WTC11 (cell line): ENCODE measurements at regions not wholly inside any gene's neighbourhood (a gene's known extent, or its start where the extent isn't known, plus 50 kb on each side); places are given as distances from the start of the nearest gene placed in this dataset.

Experiments
- ATAC-seq: fragments of 200-7000 bp; cut with Tn5 transposase; 2 replicates; pipeline ENCODE4 v1.10.0; 2021; ENCODE audit warnings: mild to moderate bottlenecking, moderate library complexity
- CTCF ChIA-PET: fragments of 300-600 bp; sonication (Branson Sonifier 250); formaldehyde crosslinking; loops from one replicate; lab custom pipeline; 2021; ENCODE audit warnings: antibody characterized with exemption; lab: Charles Lee
- POLR2A ChIA-PET: fragments of 350-600 bp; sonication (Branson Sonifier 250); formaldehyde crosslinking; loops from one replicate; lab custom pipeline; 2021; ENCODE audit warnings: antibody characterized with exemption; lab: Charles Lee
- DNase-seq: peaks from one replicate; pipeline ENCODE4 v3.0.0; 2021; ENCODE audit warnings: low spot score
- H3K27ac Mint-ChIP-seq: 2 replicates; pipeline ENCODE4 v1.8.0; 2021; ENCODE audit warnings: mixed read lengths
- H3K27me3 Mint-ChIP-seq: 2 replicates; pipeline ENCODE4 v1.8.0; 2021; ENCODE audit warnings: low read depth, mild to moderate bottlenecking, moderate library complexity, mixed read lengths
- H3K36me3 Mint-ChIP-seq: 2 replicates; pipeline ENCODE4 v1.8.0; 2021; ENCODE audit warnings: mixed read lengths
- H3K4me1 Mint-ChIP-seq: 2 replicates; pipeline ENCODE4 v1.8.0; 2022; ENCODE audit warnings: mixed read lengths
- H3K4me3 Mint-ChIP-seq: 2 replicates; pipeline ENCODE4 v1.8.0; 2021; ENCODE audit warnings: mild to moderate bottlenecking, moderate library complexity, mixed read lengths
- H3K9me3 Mint-ChIP-seq: 2 replicates; pipeline ENCODE4 v1.8.0; 2021; ENCODE audit warnings: mixed read lengths
- CREM ChIP-seq: sonication (generic); formaldehyde crosslinking; IDR thresholded peaks from 2 replicates; pipeline ENCODE4 v1.8.1; 2022; ENCODE audit warnings: mild to moderate bottlenecking, missing genetic modification reagents, moderate library complexity
- GABPB1 ChIP-seq: sonication (generic); formaldehyde crosslinking; IDR thresholded peaks from 2 replicates; pipeline ENCODE4 v1.8.1; 2023; ENCODE audit warnings: mild to moderate bottlenecking, missing genetic modification reagents
- HMGA2 ChIP-seq: fragments of 250-450 bp; sonication (Bioruptor Pico); IDR thresholded peaks from 2 replicates; pipeline ENCODE4 v1.4.0; 2021; ENCODE audit warnings: mild to moderate bottlenecking, moderate library complexity
- NFE2L1 ChIP-seq: sonication (generic); formaldehyde crosslinking; IDR thresholded peaks from 2 replicates; pipeline ENCODE4 v1.8.1; 2023; ENCODE audit warnings: missing genetic modification reagents
- NR3C1 ChIP-seq: sonication (generic); formaldehyde crosslinking; conservative IDR thresholded peaks from 2 replicates; pipeline ENCODE4 v1.8.1; 2023; ENCODE audit warnings: low read depth, mild to moderate bottlenecking, missing genetic modification reagents
- SMAD4 ChIP-seq: sonication (generic); formaldehyde crosslinking; IDR thresholded peaks from 2 replicates; pipeline ENCODE4 v1.8.0; 2022; ENCODE audit warnings: mild to moderate bottlenecking, missing genetic modification reagents
- TP53 ChIP-seq: sonication (generic); formaldehyde crosslinking; IDR thresholded peaks from 2 replicates; pipeline ENCODE4 v1.8.1; 2023; ENCODE audit warnings: mild to moderate bottlenecking, missing genetic modification reagents
- ZNF121 ChIP-seq: sonication (generic); formaldehyde crosslinking; IDR thresholded peaks from 2 replicates; pipeline ENCODE4 v1.8.0; 2023; ENCODE audit warnings: missing genetic modification reagents
- ZNF138 ChIP-seq: sonication (generic); formaldehyde crosslinking; conservative IDR thresholded peaks from 2 replicates; pipeline ENCODE4 v1.8.1; 2022; ENCODE audit warnings: mild to moderate bottlenecking, moderate library complexity, missing genetic modification reagents
- ZNF232 ChIP-seq: sonication (generic); formaldehyde crosslinking; IDR thresholded peaks from 2 replicates; pipeline ENCODE4 v1.8.0; 2022; ENCODE audit warnings: mild to moderate bottlenecking, missing genetic modification reagents
- ZNF317 ChIP-seq: sonication (generic); formaldehyde crosslinking; IDR thresholded peaks from 2 replicates; pipeline ENCODE4 v1.8.1; 2023; ENCODE audit warnings: low read depth, mild to moderate bottlenecking, moderate library complexity, missing genetic modification reagents, borderline replicate concordance
- TF ChIP-seq, protein P1 (sequence below): sonication (generic); formaldehyde crosslinking; IDR thresholded peaks from 2 replicates; pipeline ENCODE4 v1.8.0; 2022; ENCODE audit warnings: mild to moderate bottlenecking, missing genetic modification reagents
- TF ChIP-seq, protein P2 (sequence below): sonication (generic); formaldehyde crosslinking; IDR thresholded peaks from 2 replicates; pipeline ENCODE4 v1.8.1; 2023; ENCODE audit warnings: mild to moderate bottlenecking, missing genetic modification reagents
- TF ChIP-seq, protein P3 (sequence below): sonication (generic); formaldehyde crosslinking; IDR thresholded peaks from 2 replicates; pipeline ENCODE4 v1.8.1; 2023; ENCODE audit warnings: mild to moderate bottlenecking, missing genetic modification reagents, borderline replicate concordance
- TF ChIP-seq, protein P4 (sequence below): sonication (generic); formaldehyde crosslinking; IDR thresholded peaks from 2 replicates; pipeline ENCODE4 v1.8.1; 2022; ENCODE audit warnings: mild to moderate bottlenecking, moderate library complexity, missing genetic modification reagents
- TF ChIP-seq, protein P5 (sequence below): fragments of 250-450 bp; sonication (Bioruptor Pico); IDR thresholded peaks from 2 replicates; pipeline ENCODE4 v1.9.0; 2021; ENCODE audit warnings: mild to moderate bottlenecking, borderline replicate concordance
- TF ChIP-seq, protein P6 (sequence below): sonication (generic); formaldehyde crosslinking; IDR thresholded peaks from 2 replicates; pipeline ENCODE4 v1.8.1; 2023; ENCODE audit warnings: mild to moderate bottlenecking, missing genetic modification reagents
- TF ChIP-seq, protein P7 (sequence below): sonication (generic); formaldehyde crosslinking; IDR thresholded peaks from 2 replicates; pipeline ENCODE4 v1.8.1; 2023; ENCODE audit warnings: mild to moderate bottlenecking, moderate library complexity, missing genetic modification reagents

DNA sequence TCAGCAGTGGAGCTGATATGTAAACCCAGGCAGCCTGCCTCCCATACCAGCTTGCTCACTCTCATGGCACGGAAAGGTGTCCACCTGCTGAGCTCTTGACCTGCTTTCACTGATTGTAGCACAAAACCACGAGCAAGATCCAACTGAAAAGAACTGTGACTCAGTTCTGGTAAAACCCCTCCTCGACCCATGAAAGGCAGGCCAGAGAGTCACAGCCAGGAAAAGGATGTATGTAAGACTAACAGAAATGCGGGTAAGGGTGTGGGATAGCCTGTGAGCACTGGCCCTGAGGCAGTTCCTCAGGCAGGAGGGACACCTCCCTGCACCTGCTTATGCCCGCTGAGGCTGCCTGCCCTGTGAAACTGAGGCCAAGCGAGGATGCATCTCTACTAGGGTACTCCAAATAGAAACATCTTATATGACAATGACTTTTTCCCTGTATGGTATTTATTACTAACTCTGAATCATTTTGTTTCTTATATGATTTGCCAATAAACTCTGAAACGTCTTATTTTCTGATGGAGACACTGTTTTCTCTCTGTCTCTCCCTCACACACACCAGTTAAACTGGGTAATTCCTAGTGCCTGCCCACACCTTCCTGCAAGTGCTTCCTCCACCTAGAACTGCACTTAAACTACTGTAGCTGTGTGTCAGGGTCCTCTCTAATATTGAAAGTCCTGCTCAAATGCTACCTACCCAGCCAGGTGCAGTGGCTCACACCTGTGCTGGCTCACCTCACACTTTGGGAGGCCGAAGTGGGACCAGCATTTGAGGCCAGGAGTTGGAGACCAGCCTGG, 73.3 kb upstream of the GHITM start:
- Mint-ChIP-seq H3K36me3 (no peaks in the 10 kb centered on the region), H3K4me3 (no peak overlapping the region), H3K27me3 (no peaks in the 10 kb centered on the region; the same call in 1 of the 2 replicates), H3K4me1 (0 out of 2 replicates have a peak, but pooled peaks cover 5% of the 10 kb centered on the region), H3K27ac (no peak overlapping the region), H3K9me3 (no peaks in the 10 kb centered on the region)
- DNase-seq (no peak), ATAC-seq (no peak)
- ChIA-PET CTCF (interaction anchor here (0.8 to 2.4 kb wide), 3 partner anchors 10 to 40 kb away, joined by 4 to 13 read pairs (median 8); no protein-coding TSS in a partner anchor), POLR2A (no interaction called here)
- TF ChIP-seq ZNF121 (CRISPR knock-in tag) (no peak), ZNF317 (CRISPR knock-in tag) (no peak), NR3C1 (CRISPR knock-in tag) (no peak), ZNF138 (no peak), ZNF232 (CRISPR knock-in tag) (no peak), CREM (CRISPR knock-in tag) (no peak), GABPB1 (CRISPR knock-in tag) (no peak), SMAD4 (CRISPR knock-in tag) (no peak), HMGA2 (CRISPR knock-in tag) (no peak)
- TF ChIP-seq, protein P1, sequence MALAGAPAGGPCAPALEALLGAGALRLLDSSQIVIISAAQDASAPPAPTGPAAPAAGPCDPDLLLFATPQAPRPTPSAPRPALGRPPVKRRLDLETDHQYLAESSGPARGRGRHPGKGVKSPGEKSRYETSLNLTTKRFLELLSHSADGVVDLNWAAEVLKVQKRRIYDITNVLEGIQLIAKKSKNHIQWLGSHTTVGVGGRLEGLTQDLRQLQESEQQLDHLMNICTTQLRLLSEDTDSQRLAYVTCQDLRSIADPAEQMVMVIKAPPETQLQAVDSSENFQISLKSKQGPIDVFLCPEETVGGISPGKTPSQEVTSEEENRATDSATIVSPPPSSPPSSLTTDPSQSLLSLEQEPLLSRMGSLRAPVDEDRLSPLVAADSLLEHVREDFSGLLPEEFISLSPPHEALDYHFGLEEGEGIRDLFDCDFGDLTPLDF (CRISPR knock-in tag) = no peak
- TF ChIP-seq, protein P2, sequence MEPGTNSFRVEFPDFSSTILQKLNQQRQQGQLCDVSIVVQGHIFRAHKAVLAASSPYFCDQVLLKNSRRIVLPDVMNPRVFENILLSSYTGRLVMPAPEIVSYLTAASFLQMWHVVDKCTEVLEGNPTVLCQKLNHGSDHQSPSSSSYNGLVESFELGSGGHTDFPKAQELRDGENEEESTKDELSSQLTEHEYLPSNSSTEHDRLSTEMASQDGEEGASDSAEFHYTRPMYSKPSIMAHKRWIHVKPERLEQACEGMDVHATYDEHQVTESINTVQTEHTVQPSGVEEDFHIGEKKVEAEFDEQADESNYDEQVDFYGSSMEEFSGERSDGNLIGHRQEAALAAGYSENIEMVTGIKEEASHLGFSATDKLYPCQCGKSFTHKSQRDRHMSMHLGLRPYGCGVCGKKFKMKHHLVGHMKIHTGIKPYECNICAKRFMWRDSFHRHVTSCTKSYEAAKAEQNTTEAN (CRISPR knock-in tag) = no peak
- TF ChIP-seq, protein P3, sequence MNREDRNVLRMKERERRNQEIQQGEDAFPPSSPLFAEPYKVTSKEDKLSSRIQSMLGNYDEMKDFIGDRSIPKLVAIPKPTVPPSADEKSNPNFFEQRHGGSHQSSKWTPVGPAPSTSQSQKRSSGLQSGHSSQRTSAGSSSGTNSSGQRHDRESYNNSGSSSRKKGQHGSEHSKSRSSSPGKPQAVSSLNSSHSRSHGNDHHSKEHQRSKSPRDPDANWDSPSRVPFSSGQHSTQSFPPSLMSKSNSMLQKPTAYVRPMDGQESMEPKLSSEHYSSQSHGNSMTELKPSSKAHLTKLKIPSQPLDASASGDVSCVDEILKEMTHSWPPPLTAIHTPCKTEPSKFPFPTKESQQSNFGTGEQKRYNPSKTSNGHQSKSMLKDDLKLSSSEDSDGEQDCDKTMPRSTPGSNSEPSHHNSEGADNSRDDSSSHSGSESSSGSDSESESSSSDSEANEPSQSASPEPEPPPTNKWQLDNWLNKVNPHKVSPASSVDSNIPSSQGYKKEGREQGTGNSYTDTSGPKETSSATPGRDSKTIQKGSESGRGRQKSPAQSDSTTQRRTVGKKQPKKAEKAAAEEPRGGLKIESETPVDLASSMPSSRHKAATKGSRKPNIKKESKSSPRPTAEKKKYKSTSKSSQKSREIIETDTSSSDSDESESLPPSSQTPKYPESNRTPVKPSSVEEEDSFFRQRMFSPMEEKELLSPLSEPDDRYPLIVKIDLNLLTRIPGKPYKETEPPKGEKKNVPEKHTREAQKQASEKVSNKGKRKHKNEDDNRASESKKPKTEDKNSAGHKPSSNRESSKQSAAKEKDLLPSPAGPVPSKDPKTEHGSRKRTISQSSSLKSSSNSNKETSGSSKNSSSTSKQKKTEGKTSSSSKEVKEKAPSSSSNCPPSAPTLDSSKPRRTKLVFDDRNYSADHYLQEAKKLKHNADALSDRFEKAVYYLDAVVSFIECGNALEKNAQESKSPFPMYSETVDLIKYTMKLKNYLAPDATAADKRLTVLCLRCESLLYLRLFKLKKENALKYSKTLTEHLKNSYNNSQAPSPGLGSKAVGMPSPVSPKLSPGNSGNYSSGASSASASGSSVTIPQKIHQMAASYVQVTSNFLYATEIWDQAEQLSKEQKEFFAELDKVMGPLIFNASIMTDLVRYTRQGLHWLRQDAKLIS = no peak
- TF ChIP-seq, all 79 proteins: peak for 0

DNA sequence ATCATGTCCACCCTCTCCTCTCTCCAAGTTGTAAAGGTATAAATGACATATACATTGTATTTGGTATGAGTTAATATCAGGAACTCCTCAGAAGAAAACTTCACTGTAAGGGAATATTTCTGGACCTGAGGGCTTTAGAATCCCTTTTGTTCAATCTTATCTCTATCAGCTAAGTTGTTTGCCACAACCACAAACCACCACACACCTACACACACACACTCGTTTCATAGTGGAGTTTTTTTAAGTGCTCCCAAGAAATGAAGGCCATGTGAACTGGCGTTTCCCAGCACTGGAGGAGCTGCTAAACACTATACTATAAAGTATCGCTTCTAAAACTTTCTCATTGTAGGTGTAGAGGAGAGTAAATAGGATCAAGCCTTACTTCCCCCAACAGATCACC, 64.8 kb upstream of the GHITM start:
- ATAC-seq = no peak
- no peaks in the 10 kb centered on the region; the same call in 1 of the 2 replicates for H3K27me3 Mint-ChIP-seq
- H3K36me3 Mint-ChIP-seq = no peaks in the 10 kb centered on the region
- H3K4me1 Mint-ChIP-seq = peaks cover 9% of the 10 kb centered on the region
- no peak overlapping the region for H3K4me3 Mint-ChIP-seq
- ChIA-PET POLR2A (no interaction called here), CTCF (interaction anchor here (0.6 to 1.3 kb wide), 2 partner anchors 15 to 23 kb away, joined by 3 to 6 read pairs; no protein-coding TSS in a partner anchor)
- no peak for DNase-seq
- H3K27ac Mint-ChIP-seq = no peak overlapping the region
- H3K9me3 Mint-ChIP-seq = no peaks in the 10 kb centered on the region
- TF ChIP-seq, protein P4, sequence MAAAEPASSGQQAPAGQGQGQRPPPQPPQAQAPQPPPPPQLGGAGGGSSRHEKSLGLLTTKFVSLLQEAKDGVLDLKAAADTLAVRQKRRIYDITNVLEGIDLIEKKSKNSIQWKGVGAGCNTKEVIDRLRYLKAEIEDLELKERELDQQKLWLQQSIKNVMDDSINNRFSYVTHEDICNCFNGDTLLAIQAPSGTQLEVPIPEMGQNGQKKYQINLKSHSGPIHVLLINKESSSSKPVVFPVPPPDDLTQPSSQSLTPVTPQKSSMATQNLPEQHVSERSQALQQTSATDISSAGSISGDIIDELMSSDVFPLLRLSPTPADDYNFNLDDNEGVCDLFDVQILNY = no peak
- TF ChIP-seq TP53 (CRISPR knock-in tag) = no peak
- TF ChIP-seq, protein P5, sequence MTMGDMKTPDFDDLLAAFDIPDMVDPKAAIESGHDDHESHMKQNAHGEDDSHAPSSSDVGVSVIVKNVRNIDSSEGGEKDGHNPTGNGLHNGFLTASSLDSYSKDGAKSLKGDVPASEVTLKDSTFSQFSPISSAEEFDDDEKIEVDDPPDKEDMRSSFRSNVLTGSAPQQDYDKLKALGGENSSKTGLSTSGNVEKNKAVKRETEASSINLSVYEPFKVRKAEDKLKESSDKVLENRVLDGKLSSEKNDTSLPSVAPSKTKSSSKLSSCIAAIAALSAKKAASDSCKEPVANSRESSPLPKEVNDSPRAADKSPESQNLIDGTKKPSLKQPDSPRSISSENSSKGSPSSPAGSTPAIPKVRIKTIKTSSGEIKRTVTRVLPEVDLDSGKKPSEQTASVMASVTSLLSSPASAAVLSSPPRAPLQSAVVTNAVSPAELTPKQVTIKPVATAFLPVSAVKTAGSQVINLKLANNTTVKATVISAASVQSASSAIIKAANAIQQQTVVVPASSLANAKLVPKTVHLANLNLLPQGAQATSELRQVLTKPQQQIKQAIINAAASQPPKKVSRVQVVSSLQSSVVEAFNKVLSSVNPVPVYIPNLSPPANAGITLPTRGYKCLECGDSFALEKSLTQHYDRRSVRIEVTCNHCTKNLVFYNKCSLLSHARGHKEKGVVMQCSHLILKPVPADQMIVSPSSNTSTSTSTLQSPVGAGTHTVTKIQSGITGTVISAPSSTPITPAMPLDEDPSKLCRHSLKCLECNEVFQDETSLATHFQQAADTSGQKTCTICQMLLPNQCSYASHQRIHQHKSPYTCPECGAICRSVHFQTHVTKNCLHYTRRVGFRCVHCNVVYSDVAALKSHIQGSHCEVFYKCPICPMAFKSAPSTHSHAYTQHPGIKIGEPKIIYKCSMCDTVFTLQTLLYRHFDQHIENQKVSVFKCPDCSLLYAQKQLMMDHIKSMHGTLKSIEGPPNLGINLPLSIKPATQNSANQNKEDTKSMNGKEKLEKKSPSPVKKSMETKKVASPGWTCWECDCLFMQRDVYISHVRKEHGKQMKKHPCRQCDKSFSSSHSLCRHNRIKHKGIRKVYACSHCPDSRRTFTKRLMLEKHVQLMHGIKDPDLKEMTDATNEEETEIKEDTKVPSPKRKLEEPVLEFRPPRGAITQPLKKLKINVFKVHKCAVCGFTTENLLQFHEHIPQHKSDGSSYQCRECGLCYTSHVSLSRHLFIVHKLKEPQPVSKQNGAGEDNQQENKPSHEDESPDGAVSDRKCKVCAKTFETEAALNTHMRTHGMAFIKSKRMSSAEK (CRISPR knock-in tag) = no peak
- TF ChIP-seq, protein P6, sequence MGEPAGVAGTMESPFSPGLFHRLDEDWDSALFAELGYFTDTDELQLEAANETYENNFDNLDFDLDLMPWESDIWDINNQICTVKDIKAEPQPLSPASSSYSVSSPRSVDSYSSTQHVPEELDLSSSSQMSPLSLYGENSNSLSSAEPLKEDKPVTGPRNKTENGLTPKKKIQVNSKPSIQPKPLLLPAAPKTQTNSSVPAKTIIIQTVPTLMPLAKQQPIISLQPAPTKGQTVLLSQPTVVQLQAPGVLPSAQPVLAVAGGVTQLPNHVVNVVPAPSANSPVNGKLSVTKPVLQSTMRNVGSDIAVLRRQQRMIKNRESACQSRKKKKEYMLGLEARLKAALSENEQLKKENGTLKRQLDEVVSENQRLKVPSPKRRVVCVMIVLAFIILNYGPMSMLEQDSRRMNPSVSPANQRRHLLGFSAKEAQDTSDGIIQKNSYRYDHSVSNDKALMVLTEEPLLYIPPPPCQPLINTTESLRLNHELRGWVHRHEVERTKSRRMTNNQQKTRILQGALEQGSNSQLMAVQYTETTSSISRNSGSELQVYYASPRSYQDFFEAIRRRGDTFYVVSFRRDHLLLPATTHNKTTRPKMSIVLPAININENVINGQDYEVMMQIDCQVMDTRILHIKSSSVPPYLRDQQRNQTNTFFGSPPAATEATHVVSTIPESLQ (CRISPR knock-in tag) = no peak
- no peak for TF ChIP-seq NFE2L1
- TF ChIP-seq, protein P7, sequence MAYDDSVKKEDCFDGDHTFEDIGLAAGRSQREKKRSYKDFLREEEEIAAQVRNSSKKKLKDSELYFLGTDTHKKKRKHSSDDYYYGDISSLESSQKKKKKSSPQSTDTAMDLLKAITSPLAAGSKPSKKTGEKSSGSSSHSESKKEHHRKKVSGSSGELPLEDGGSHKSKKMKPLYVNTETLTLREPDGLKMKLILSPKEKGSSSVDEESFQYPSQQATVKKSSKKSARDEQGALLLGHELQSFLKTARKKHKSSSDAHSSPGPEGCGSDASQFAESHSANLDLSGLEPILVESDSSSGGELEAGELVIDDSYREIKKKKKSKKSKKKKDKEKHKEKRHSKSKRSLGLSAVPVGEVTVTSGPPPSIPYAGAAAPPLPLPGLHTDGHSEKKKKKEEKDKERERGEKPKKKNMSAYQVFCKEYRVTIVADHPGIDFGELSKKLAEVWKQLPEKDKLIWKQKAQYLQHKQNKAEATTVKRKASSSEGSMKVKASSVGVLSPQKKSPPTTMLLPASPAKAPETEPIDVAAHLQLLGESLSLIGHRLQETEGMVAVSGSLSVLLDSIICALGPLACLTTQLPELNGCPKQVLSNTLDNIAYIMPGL (CRISPR knock-in tag) = no peak
- TF ChIP-seq SMAD4 (CRISPR knock-in tag) = no peak
- TF ChIP-seq HMGA2 (CRISPR knock-in tag) = no peak
